Thyroid gland (tissue), 4 donors: ENCODE measurements at regions not wholly inside any gene's neighbourhood (a gene's known extent, or its start where the extent isn't known, plus 50 kb on each side); places are given as distances from the start of the nearest gene placed in this dataset.

Experiments used
- DNase-seq, 2 donors: peaks; one replicate each; pipeline ENCODE4 v3.0.0-alpha.2; 2019
- H3K27ac ChIP-seq, 3 donors: fragments of 200-600 bp; sonication (generic); 1 replicate in 2 of 3; 2 replicates in 1 of 3; pipeline ENCODE4 v1.5.1; 2016 to 2019; ENCODE audit warnings: mild to moderate bottlenecking in 1 of 3, moderate library complexity in 1 of 3
- H3K27me3 ChIP-seq: fragments of 200-600 bp; sonication (generic); one replicate; pipeline ENCODE4 v1.5.1; 2019
- H3K36me3 ChIP-seq, 2 donors: fragments of 200-600 bp; sonication (generic); one replicate each; pipeline ENCODE4 v1.5.1; 2016 to 2019
- H3K4me1 ChIP-seq, 2 donors: fragments of 200-600 bp; sonication (generic); one replicate each; pipeline ENCODE4 v1.5.1; 2017 to 2019
- H3K4me3 ChIP-seq, 3 donors: fragments of 200-600 bp; sonication (generic); replicated peaks in 1 of 3; 1 replicate in 2 of 3; 2 replicates in 1 of 3; pipeline ENCODE4 v1.5.1; 2016; ENCODE audit warnings: mild to moderate bottlenecking in 1 of 3
- H3K9me3 ChIP-seq: fragments of 200-600 bp; sonication (generic); one replicate; pipeline ENCODE4 v1.5.1; 2017
- POLR2A ChIP-seq, 2 donors: fragments of 450-650 bp; IDR thresholded peaks; one replicate each; pipeline ENCODE4 v1.6.1; 2017; ENCODE audit warnings: antibody characterized with exemption in 2 of 2, mild to moderate bottlenecking in 2 of 2, moderate library complexity in 1 of 2
- WGBS, 2 donors: methylation state at CpG; one replicate each; pipeline ENCODE4 v1.1.5; 2017; 5-methylcytosine and 5-hydroxymethylcytosine counted together
- intact Hi-C: fragments of 100-400 bp; cut with DNase I; formaldehyde crosslinking; loops from one replicate; pipeline ENCODE4 v1.15.1; 2023
- TF ChIP-seq, protein P1 (sequence below), 6 experiments: fragments of 200-600 bp in 3 of 6; fragments of 450-650 bp in 3 of 6; sonication (generic) in 3 of 6; IDR thresholded peaks; one replicate each; pipeline ENCODE4 v1.5.1; 2016 to 2019; ENCODE audit warnings: antibody characterized with exemption in 6 of 6, mild to moderate bottlenecking in 2 of 6, inconsistent platforms in 1 of 6, moderate library complexity in 1 of 6

DNA sequence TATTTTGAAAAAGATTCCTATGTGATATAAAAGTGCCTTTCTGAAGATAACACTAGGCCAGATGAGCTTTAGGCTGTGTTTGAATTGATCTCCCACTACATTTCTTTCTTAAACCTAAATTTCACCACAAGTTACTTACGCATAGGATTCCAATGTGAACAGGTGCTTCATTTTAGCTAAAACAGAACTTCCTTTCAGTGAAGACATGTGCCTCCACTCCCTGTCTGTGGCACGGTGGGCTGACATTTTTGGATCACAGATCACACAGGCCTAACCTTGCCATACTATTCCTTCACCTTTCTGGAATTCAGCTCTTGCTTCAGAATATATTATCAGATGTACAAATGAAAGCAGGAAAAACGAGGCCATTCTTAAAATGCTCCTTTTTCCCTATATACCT is 231.8 kb downstream of the SAMD5 start:
- no peaks in the 10 kb centered on the region for H3K4me1 ChIP-seq
- TF ChIP-seq, protein P1, sequence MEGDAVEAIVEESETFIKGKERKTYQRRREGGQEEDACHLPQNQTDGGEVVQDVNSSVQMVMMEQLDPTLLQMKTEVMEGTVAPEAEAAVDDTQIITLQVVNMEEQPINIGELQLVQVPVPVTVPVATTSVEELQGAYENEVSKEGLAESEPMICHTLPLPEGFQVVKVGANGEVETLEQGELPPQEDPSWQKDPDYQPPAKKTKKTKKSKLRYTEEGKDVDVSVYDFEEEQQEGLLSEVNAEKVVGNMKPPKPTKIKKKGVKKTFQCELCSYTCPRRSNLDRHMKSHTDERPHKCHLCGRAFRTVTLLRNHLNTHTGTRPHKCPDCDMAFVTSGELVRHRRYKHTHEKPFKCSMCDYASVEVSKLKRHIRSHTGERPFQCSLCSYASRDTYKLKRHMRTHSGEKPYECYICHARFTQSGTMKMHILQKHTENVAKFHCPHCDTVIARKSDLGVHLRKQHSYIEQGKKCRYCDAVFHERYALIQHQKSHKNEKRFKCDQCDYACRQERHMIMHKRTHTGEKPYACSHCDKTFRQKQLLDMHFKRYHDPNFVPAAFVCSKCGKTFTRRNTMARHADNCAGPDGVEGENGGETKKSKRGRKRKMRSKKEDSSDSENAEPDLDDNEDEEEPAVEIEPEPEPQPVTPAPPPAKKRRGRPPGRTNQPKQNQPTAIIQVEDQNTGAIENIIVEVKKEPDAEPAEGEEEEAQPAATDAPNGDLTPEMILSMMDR (IDR thresholded peaks at IDR 0.05) = no peak
- TF ChIP-seq POLR2A (IDR thresholded peaks at IDR 0.05) = no peak
- no peaks in the 10 kb centered on the region for H3K9me3 ChIP-seq
- no peak overlapping the region for H3K27ac ChIP-seq
- intact Hi-C loops = no loop called here
- H3K36me3 ChIP-seq = no peaks in the 10 kb centered on the region
- WGBS, 2 donors = 89 to 92% methylated on average over 3 of the region's 3 CpGs
- H3K4me3 ChIP-seq = no peak overlapping the region
- no peaks in the 10 kb centered on the region for H3K27me3 ChIP-seq
- DNase-seq = no peak

DNA sequence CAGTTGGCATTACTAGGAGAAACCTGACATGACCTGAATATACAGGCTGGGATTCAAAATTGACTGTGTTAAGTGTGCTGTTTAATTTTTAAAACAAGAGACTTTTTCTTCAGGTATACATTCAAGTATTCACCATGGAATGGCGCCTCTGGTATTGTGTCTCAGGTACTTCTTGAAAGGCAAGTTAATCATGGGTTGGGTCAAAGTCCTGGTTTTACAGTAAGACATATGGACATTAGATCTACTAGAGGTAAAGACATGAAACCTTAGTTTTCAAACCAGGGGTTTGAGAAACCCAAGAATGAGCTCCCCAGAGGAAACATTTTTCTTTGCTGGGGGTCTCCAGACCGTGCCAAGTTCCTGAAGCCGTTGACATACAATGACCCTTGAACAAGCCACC is 232.4 kb downstream of the SAMD5 start:
- Histone ChIP-seq H3K4me3 (no peak overlapping the region), H3K27me3 (no peaks in the 10 kb centered on the region), H3K4me1 (no peaks in the 10 kb centered on the region), H3K27ac (no peak overlapping the region), H3K36me3 (no peaks in the 10 kb centered on the region), H3K9me3 (no peaks in the 10 kb centered on the region)
- no peak for DNase-seq
- intact Hi-C loops = no loop called here
- WGBS, 2 donors = 65 to 67% methylated on average over 3 of the region's 3 CpGs
- TF ChIP-seq POLR2A (IDR thresholded peaks at IDR 0.05) = no peak

DNA sequence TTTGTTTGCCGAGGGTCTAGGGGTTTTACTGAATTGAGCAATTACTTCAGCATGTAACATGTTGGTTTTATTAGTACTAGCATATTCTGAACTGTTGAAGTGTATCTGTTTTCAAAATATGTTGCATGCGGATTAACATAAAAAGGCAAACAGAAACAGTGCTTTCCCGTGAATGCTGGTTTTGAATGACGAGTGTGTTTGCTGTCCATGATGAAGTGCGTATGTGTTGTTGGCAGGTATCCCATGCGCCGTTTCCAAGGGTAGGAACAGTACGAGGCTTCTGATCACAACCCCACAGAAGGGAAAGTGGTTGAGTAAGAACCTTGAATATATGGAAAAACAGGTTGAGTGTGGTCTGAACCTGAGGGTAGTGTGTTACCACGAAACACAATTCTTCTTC is 232.9 kb downstream of the SAMD5 start:
- no peaks in the 10 kb centered on the region for H3K27me3 ChIP-seq
- no peak for DNase-seq
- H3K36me3 ChIP-seq = no peaks in the 10 kb centered on the region
- intact Hi-C loops = no loop called here
- no peak overlapping the region for H3K4me3 ChIP-seq
- H3K9me3 ChIP-seq = no peaks in the 10 kb centered on the region
- H3K27ac ChIP-seq = no peak overlapping the region
- no peaks in the 10 kb centered on the region for H3K4me1 ChIP-seq
- TF ChIP-seq, protein P1 (IDR thresholded peaks at IDR 0.05) = no peak
- no peak for TF ChIP-seq POLR2A (IDR thresholded peaks at IDR 0.05)
- WGBS, 2 donors = 83 to 89% methylated on average over 9 of the region's 9 CpGs

DNA sequence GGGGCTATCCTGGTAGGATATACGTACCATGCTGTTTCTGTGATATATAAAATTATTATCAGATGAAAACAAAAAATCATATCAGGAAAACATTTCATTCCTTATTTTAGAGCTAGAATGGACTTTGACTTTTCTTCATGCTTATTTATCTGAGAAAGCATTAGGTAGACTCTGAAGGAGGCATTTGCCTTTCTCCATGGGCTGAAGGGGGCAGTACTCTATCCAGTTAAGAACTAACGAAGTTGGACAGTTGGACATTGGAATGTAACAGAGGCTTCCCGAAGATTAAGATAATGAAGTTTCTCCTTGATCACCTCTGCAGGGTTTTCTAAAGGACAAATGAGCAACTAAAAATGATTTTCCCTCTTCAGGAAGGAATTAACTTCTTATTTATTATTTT is 233.9 kb downstream of the SAMD5 start:
- H3K9me3 ChIP-seq = no peaks in the 10 kb centered on the region
- no peaks in the 10 kb centered on the region for H3K36me3 ChIP-seq
- no peaks in the 10 kb centered on the region for H3K4me1 ChIP-seq
- intact Hi-C loops = no loop called here
- no peak overlapping the region for H3K27ac ChIP-seq
- TF ChIP-seq, protein P1 (IDR thresholded peaks at IDR 0.05) = no peak
- TF ChIP-seq POLR2A (IDR thresholded peaks at IDR 0.05) = no peak
- no peaks in the 10 kb centered on the region for H3K27me3 ChIP-seq
- DNase-seq = no peak
- no peak overlapping the region for H3K4me3 ChIP-seq
- WGBS, 2 donors = 96 to 97% methylated on average over 3 of the region's 3 CpGs

DNA sequence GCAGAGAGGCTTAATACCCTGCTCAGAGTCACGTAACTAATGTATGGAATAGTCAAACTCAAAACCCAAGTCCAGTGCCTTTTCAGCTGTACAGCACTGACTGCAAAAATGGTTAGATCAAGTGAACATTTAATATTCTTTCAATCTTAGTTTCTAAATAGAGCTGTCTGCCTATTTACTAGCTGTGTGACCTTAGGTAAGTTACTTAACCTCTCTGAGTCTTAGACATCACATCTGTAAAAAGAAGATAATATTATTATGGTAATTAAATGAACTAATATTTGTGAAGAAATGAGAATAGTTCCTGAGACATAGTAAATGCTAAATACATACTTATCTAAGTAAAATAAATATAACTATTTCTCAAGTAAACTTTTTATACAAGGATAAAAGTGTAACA is 235.5 kb downstream of the SAMD5 start:
- DNase-seq = no peak
- Histone ChIP-seq H3K36me3 (no peaks in the 10 kb centered on the region), H3K9me3 (no peaks in the 10 kb centered on the region), H3K27ac (no peak overlapping the region), H3K4me3 (no peak overlapping the region), H3K4me1 (no peaks in the 10 kb centered on the region), H3K27me3 (no peaks in the 10 kb centered on the region)
- intact Hi-C loops = no loop called here
- 93 to 100% methylated on average over 1 of the region's 1 CpG for WGBS, 2 donors
- TF ChIP-seq, protein P1 (IDR thresholded peaks at IDR 0.05) = no peak
- TF ChIP-seq POLR2A (IDR thresholded peaks at IDR 0.05) = no peak

DNA sequence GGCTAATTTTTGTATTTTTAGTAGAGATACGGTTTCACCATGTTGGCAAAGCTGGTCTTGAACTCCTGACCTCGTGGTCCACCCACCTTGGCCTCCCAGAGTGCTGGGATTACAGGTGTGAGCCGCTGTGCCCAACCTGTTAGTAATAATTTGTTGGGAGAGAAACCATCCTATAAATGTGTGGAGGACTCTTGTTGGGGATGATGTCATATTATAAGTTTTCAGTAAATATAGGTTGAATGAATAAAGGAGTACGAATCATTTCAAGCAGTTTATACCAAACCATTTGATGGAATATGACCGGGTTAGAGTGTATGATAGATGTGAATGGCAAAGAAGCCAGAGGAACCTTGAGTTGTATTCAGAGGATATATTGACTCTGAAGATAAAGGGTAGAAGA is 240.8 kb downstream of the SAMD5 start:
- H3K27ac ChIP-seq = no peak overlapping the region
- TF ChIP-seq POLR2A (IDR thresholded peaks at IDR 0.05) = no peak
- TF ChIP-seq, protein P1 (IDR thresholded peaks at IDR 0.05) = no peak
- H3K4me1 ChIP-seq = no peaks in the 10 kb centered on the region
- no peaks in the 10 kb centered on the region for H3K36me3 ChIP-seq
- DNase-seq = no peak
- intact Hi-C loops = no loop called here
- H3K4me3 ChIP-seq = no peak overlapping the region
- H3K9me3 ChIP-seq = no peaks in the 10 kb centered on the region
- 86 to 88% methylated on average over 5 of the region's 5 CpGs for WGBS, 2 donors
- H3K27me3 ChIP-seq = no peaks in the 10 kb centered on the region
